DMS53 (cell line): ENCODE measurements at regions not wholly inside any gene's neighbourhood (a gene's known extent, or its start where the extent isn't known, plus 50 kb on each side); places are given as distances from the start of the nearest gene placed in this dataset.
"Not testable (repeated sequence)": the region's sequence is repeated elsewhere in the genome, so short reads cannot be mapped to it uniquely, and the experiment has no call there.

ENCODE experiments used
- DNase-seq: peaks from one replicate; lab custom pipeline; 2025; lab: John Stamatoyannopoulos, UW

GRCh38 chr17:63293323-63294075 lies 152.6 kb downstream of the CYB561 start:
- DNase-seq, result no peak

GRCh38 chr17:63294776-63295175 lies 151.3 kb downstream of the CYB561 start:
- no peak for DNase-seq

- DNase-seq, result no peak
Measured at GRCh38 chr17:63295288-63295687, 150.8 kb downstream of the CYB561 start.

GRCh38 chr17:63295839-63296590 lies 150.1 kb downstream of the CYB561 start:
- no peak for DNase-seq

GRCh38 chr17:63298916-63299315 lies 147.2 kb downstream of the CYB561 start:
- DNase-seq, result not testable (repeated sequence)

- DNase-seq, result no peak
Measured at GRCh38 chr17:63304704-63305261, 141.3 kb downstream of the CYB561 start.

GRCh38 chr17:63305857-63306256 lies 140.2 kb downstream of the CYB561 start:
- DNase-seq, result no peak

- no peak for DNase-seq
Measured at GRCh38 chr17:63306855-63307254, 139.3 kb downstream of the CYB561 start.

- no peak for DNase-seq
Measured at GRCh38 chr17:63308272-63308671, 137.8 kb downstream of the CYB561 start.

GRCh38 chr17:63309021-63309420 lies 137.1 kb downstream of the CYB561 start:
- peak; percentile 6 for DNase-seq

GRCh38 chr17:63311416-63311937 lies 134.6 kb downstream of the CYB561 start:
- DNase-seq, result no peak

- no peak for DNase-seq
Measured at GRCh38 chr17:63314761-63315160, 131.3 kb downstream of the CYB561 start.

GRCh38 chr17:63316100-63316499 lies 130.0 kb downstream of the CYB561 start:
- no peak for DNase-seq

- DNase-seq, result no peak
Measured at GRCh38 chr17:63317166-63317840, 128.8 kb downstream of the CYB561 start.

- no peak for DNase-seq
Measured at GRCh38 chr17:63325808-63326207, 120.3 kb downstream of the CYB561 start.

GRCh38 chr17:63329876-63330275 lies 116.2 kb downstream of the CYB561 start:
- DNase-seq, result no peak

- DNase-seq, result no peak
Measured at GRCh38 chr17:63331301-63332061, 114.6 kb downstream of the CYB561 start.

- DNase-seq, result no peak
Measured at GRCh38 chr17:63332286-63332685, 113.8 kb downstream of the CYB561 start.

- no peak for DNase-seq
Measured at GRCh38 chr17:63333869-63334268, 112.2 kb downstream of the CYB561 start.

- DNase-seq, result no peak
Measured at GRCh38 chr17:63335831-63336230, 110.3 kb downstream of the CYB561 start.

- DNase-seq, result no peak
Measured at GRCh38 chr17:63337579-63337978, 108.5 kb downstream of the CYB561 start.

GRCh38 chr17:63338272-63338671 lies 107.8 kb downstream of the CYB561 start:
- no peak for DNase-seq
